ENCODE measurements at regions not wholly inside any gene's neighbourhood (a gene's known extent, or its start where the extent isn't known, plus 50 kb on each side); places are given as distances from the start of the nearest gene placed in this dataset.

GRCh38 chr2:224181534-224182155, 142.6 kb upstream of the SERPINE2 start:
- Histone ChIP-seq H3K9ac (ENCODE audit: control insufficient read depth, insufficient read depth, low read length) (no peak overlapping the region), H3K27ac (ENCODE audit: control insufficient read depth, insufficient read depth) (no peak overlapping the region), H3K4me2 (ENCODE audit: control insufficient read depth, insufficient read depth) (no peak overlapping the region), H2AFZ (ENCODE audit: control insufficient read depth, low read depth, low read length) (no peak overlapping the region), H3K36me3 (ENCODE audit: control insufficient read depth in 2 of 2, insufficient read depth in 2 of 2, low read length in 1 of 2) (no peaks in the 10 kb centered on the region), H3K79me2 (ENCODE audit: control insufficient read depth, insufficient read depth, low read length) (no peaks in the 10 kb centered on the region), H3K27me3 (replicated peaks in 1 of 2; ENCODE audit: control insufficient read depth in 2 of 2, insufficient read depth in 2 of 2, low read length in 1 of 2) (no peaks in the 10 kb centered on the region; a peak in 1 of 4 replicates), H4K20me1 (ENCODE audit: control insufficient read depth, insufficient read depth) (no peaks in the 10 kb centered on the region), H3K9me3 (replicated peaks; ENCODE audit: control insufficient read depth, insufficient read depth, low read length) (no peaks in the 10 kb centered on the region), H3K4me1 (ENCODE audit: control insufficient read depth, insufficient read depth, low read length) (no peaks in the 10 kb centered on the region), H3K4me3 (no peak overlapping the region)
- RAD21 ChIA-PET (ENCODE audit: unreplicated experiment), result no interaction called here
- ATAC-seq, result no peak
- in situ Hi-C loops (cut with MboI), result no loop called here
- DNase-seq (ENCODE audit: low read depth, low spot score), result no peak
- intact Hi-C loops (cut with micrococcal nuclease; ENCODE audit: unreplicated experiment), result no loop called here
- no TSS peak for BruUV-seq (replicated peaks)
- POLR2A ChIA-PET, result no interaction called here
- FAIRE-seq, result no peak
- TF ChIP-seq, protein P1, sequence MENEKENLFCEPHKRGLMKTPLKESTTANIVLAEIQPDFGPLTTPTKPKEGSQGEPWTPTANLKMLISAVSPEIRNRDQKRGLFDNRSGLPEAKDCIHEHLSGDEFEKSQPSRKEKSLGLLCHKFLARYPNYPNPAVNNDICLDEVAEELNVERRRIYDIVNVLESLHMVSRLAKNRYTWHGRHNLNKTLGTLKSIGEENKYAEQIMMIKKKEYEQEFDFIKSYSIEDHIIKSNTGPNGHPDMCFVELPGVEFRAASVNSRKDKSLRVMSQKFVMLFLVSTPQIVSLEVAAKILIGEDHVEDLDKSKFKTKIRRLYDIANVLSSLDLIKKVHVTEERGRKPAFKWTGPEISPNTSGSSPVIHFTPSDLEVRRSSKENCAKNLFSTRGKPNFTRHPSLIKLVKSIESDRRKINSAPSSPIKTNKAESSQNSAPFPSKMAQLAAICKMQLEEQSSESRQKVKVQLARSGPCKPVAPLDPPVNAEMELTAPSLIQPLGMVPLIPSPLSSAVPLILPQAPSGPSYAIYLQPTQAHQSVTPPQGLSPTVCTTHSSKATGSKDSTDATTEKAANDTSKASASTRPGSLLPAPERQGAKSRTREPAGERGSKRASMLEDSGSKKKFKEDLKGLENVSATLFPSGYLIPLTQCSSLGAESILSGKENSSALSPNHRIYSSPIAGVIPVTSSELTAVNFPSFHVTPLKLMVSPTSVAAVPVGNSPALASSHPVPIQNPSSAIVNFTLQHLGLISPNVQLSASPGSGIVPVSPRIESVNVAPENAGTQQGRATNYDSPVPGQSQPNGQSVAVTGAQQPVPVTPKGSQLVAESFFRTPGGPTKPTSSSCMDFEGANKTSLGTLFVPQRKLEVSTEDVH (IDR thresholded peaks at IDR 0.05; ENCODE audit: low read depth, partially characterized antibody), result no peak
- TF ChIP-seq PML (IDR thresholded peaks at IDR 0.05; ENCODE audit: low read length), result no peak
- WGBS (ENCODE audit: insufficient coverage, insufficient replicate concordance, low lambda C conversion rate, missing lambda C conversion rate), result 28% methylated on average over 6 of the region's 6 CpGs
- SMC1A ChIA-PET (ENCODE audit: uncharacterized antibody, unreplicated experiment), result no interaction called here
- CTCF ChIA-PET, result no interaction called here

GRCh38 chr2:224180810-224181209, 141.7 kb upstream of the SERPINE2 start:
- in situ Hi-C loops (cut with MboI) (no loop called here), intact Hi-C loops (cut with micrococcal nuclease; ENCODE audit: unreplicated experiment) (no loop called here)
- Histone ChIP-seq H3K27me3 (replicated peaks in 1 of 2; ENCODE audit: control insufficient read depth in 2 of 2, insufficient read depth in 2 of 2, low read length in 1 of 2) (no peaks in the 10 kb centered on the region; a peak in 1 of 4 replicates), H4K20me1 (ENCODE audit: control insufficient read depth, insufficient read depth) (no peaks in the 10 kb centered on the region), H3K27ac (ENCODE audit: control insufficient read depth, insufficient read depth) (no peak overlapping the region), H3K4me2 (ENCODE audit: control insufficient read depth, insufficient read depth) (no peak overlapping the region), H3K9me3 (replicated peaks; ENCODE audit: control insufficient read depth, insufficient read depth, low read length) (no peaks in the 10 kb centered on the region), H3K4me1 (ENCODE audit: control insufficient read depth, insufficient read depth, low read length) (no peaks in the 10 kb centered on the region), H2AFZ (ENCODE audit: control insufficient read depth, low read depth, low read length) (no peak overlapping the region), H3K79me2 (ENCODE audit: control insufficient read depth, insufficient read depth, low read length) (no peaks in the 10 kb centered on the region), H3K4me3 (no peak overlapping the region), H3K9ac (ENCODE audit: control insufficient read depth, insufficient read depth, low read length) (no peak overlapping the region), H3K36me3 (ENCODE audit: control insufficient read depth in 2 of 2, insufficient read depth in 2 of 2, low read length in 1 of 2) (no peaks in the 10 kb centered on the region)
- no TSS peak for BruUV-seq (replicated peaks)
- ChIA-PET CTCF (no interaction called here), POLR2A (no interaction called here), SMC1A (ENCODE audit: uncharacterized antibody, unreplicated experiment) (no interaction called here), RAD21 (ENCODE audit: unreplicated experiment) (no interaction called here)
- 25% methylated on average over 4 of the region's 4 CpGs for WGBS (ENCODE audit: insufficient coverage, insufficient replicate concordance, low lambda C conversion rate, missing lambda C conversion rate)
- no peak for TF ChIP-seq NFYB (IDR thresholded peaks at IDR 0.05; ENCODE audit: insufficient read depth, low read depth, low read length)
- TF ChIP-seq NR2F1 (conservative IDR thresholded peaks at IDR 0.05), result no peak
- no peak for TF ChIP-seq RUNX3 (IDR thresholded peaks at IDR 0.05; ENCODE audit: low read length)
- TF ChIP-seq RELA (IDR thresholded peaks at IDR 0.05; ENCODE audit: borderline replicate concordance, partially characterized antibody), result no peak
- TF ChIP-seq KAT2A (conservative IDR thresholded peaks at IDR 0.05; ENCODE audit: control insufficient read depth, low read depth, low read length), result no peak
- no peak for TF ChIP-seq CHD4 (IDR thresholded peaks at IDR 0.05)
- no peak for TF ChIP-seq PBX3 (IDR thresholded peaks at IDR 0.05; ENCODE audit: insufficient replicate concordance, low read depth, low read length)
- no peak for FAIRE-seq
- DNase-seq (ENCODE audit: low read depth, low spot score), result no peak
- ATAC-seq, result no peak

Data from GM12878 (cell line).